ENCODE measurements at regions not wholly inside any gene's neighbourhood (a gene's known extent, or its start where the extent isn't known, plus 50 kb on each side); places are given as distances from the start of the nearest gene placed in this dataset.
A peak's percentile ranks its signal among the peaks of the same experiment; 100 is the strongest.

DNA sequence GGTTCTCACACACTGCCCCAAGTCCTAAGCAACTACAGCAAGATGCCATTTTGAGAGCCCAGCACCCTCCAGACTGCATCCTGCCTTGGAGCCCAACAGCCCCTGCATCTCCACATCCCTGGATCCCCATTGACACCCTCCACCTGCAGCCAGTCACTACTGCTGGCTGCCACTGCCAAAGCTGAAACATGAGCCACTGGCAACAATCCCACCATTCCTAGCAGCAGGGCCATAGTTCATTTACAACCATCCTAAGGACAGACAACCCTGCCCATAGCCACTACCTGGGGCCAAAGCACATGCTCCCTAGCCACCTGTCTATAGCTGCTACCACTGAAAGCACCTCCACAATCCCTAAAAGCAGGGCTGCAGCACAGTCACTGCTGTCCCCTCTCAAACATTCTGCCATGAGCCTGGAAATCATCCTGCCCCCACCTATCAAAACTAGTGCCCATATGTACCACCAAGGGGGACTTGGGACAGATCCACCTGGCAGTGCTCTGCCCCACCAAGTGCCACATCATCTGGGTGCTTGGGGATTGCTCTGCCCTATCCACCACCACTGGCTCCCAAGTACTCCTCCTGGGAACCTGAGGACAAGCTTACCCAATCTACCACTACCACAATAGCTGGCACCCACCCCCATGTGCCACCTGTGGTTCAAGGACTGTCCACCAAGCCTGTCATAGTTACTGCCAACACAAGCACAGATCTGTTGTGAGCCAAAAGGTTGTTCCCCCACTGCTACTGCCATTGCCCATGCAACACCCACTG lies 138.8 kb upstream of the SOX6 start:
- H2AK5ac ChIP-seq (ENCODE audit: low read length), result no peak overlapping the region
- H3K4ac ChIP-seq (ENCODE audit: low read depth, low read length), result no peak overlapping the region
- no peaks in the 10 kb centered on the region for H3K79me1 ChIP-seq (ENCODE audit: low read length)
- H3K18ac ChIP-seq (ENCODE audit: low read length), result no peak overlapping the region
- H3K27me3 ChIP-seq (ENCODE audit: insufficient read depth, low read length), result no peaks in the 10 kb centered on the region
- H3K14ac ChIP-seq (ENCODE audit: low read length), result no peak overlapping the region
- no peak overlapping the region for H4K12ac ChIP-seq (ENCODE audit: low read depth, low read length)
- no peak overlapping the region for H3K27ac ChIP-seq (ENCODE audit: low read depth, low read length)
- no peak overlapping the region for H2BK12ac ChIP-seq (ENCODE audit: low read length)
- no peak overlapping the region for H2BK120ac ChIP-seq (ENCODE audit: insufficient read depth, low read length, poor library complexity)
- no peak overlapping the region for H3K9ac ChIP-seq (ENCODE audit: low read length)
- H3K79me2 ChIP-seq (ENCODE audit: control insufficient read depth, insufficient read depth, low read length, poor library complexity), result no peaks in the 10 kb centered on the region
- H3K36me3 ChIP-seq (ENCODE audit: control insufficient read depth in 1 of 2, insufficient read depth in 2 of 2, low read length in 2 of 2), result no peaks in the 10 kb centered on the region
- H3K9me3 ChIP-seq (ENCODE audit: insufficient read depth, low read depth, low read length), result peaks cover 2% of the 10 kb centered on the region
- H3K4me3 ChIP-seq (ENCODE audit: low read depth, low read length), result no peak overlapping the region
- H4K91ac ChIP-seq (ENCODE audit: low read depth, low read length), result no peak overlapping the region
- H3K4me1 ChIP-seq (ENCODE audit: control insufficient read depth in 1 of 2, insufficient read depth in 2 of 2, low read length in 2 of 2), result no peaks in the 10 kb centered on the region
- no peak overlapping the region for H2BK5ac ChIP-seq (ENCODE audit: low read depth, low read length, poor library complexity)
- no peak for DNase-seq
- no peak overlapping the region for H3K4me2 ChIP-seq (ENCODE audit: low read length)
- H4K8ac ChIP-seq (ENCODE audit: low read depth, low read length), result no peak overlapping the region
- no peak overlapping the region for H2AFZ ChIP-seq (ENCODE audit: insufficient read depth, low read length, poor library complexity)
- no peak overlapping the region for H3K23ac ChIP-seq (ENCODE audit: low read length)

DNA sequence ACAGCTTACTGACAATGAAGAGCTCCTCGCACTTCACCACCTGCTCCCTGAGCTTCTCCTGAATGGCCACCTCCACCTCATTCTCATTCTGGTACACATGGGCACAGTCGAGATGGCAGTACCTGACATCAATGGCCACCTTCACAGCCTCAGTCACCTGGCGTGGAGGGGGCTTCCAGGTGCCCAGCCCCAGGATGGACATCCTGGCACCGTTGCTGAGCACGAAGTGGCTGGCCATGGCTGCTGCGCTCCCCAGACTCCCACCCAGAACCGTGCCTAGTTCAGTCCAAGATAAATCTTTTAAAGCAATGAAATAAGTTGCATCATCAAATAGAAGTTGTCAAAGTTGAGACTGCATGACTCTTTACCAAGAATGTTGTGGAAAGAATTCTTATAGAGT lies 128.1 kb upstream of the SOX6 start:
- no peak overlapping the region for H2AK5ac ChIP-seq (ENCODE audit: low read length)
- no peak overlapping the region for H3K14ac ChIP-seq (ENCODE audit: low read length)
- H4K8ac ChIP-seq (ENCODE audit: low read depth, low read length), result no peak overlapping the region
- no peaks in the 10 kb centered on the region for H3K79me1 ChIP-seq (ENCODE audit: low read length)
- no CpG with 5 or more reads among the region's 7 CpGs for WGBS (ENCODE audit: extremely low coverage, insufficient coverage, insufficient read length)
- no peak overlapping the region for H3K4me2 ChIP-seq (ENCODE audit: low read length)
- H4K91ac ChIP-seq (ENCODE audit: low read depth, low read length), result no peak overlapping the region
- H3K9ac ChIP-seq (ENCODE audit: low read length), result no peak overlapping the region
- H3K79me2 ChIP-seq (ENCODE audit: control insufficient read depth, insufficient read depth, low read length, poor library complexity), result no peaks in the 10 kb centered on the region
- no peaks in the 10 kb centered on the region for H3K4me1 ChIP-seq (ENCODE audit: control insufficient read depth in 1 of 2, insufficient read depth in 2 of 2, low read length in 2 of 2)
- H3K9me3 ChIP-seq (ENCODE audit: insufficient read depth, low read depth, low read length), result no peaks in the 10 kb centered on the region
- DNase-seq, result no peak
- no peak overlapping the region for H2BK12ac ChIP-seq (ENCODE audit: low read length)
- no peak overlapping the region for H3K4ac ChIP-seq (ENCODE audit: low read depth, low read length)
- no peaks in the 10 kb centered on the region for H3K36me3 ChIP-seq (ENCODE audit: control insufficient read depth in 1 of 2, insufficient read depth in 2 of 2, low read length in 2 of 2)
- H3K27me3 ChIP-seq (ENCODE audit: insufficient read depth, low read length), result no peaks in the 10 kb centered on the region
- H2AFZ ChIP-seq (ENCODE audit: insufficient read depth, low read length, poor library complexity), result no peak overlapping the region
- H3K27ac ChIP-seq (ENCODE audit: low read depth, low read length), result no peak overlapping the region
- H4K12ac ChIP-seq (ENCODE audit: low read depth, low read length), result no peak overlapping the region
- no peak overlapping the region for H2BK5ac ChIP-seq (ENCODE audit: low read depth, low read length, poor library complexity)
- no peak overlapping the region for H3K4me3 ChIP-seq (ENCODE audit: low read depth, low read length)
- no peak overlapping the region for H2BK120ac ChIP-seq (ENCODE audit: insufficient read depth, low read length, poor library complexity)
- H3K23ac ChIP-seq (ENCODE audit: low read length), result no peak overlapping the region
- H3K18ac ChIP-seq (ENCODE audit: low read length), result no peak overlapping the region

DNA sequence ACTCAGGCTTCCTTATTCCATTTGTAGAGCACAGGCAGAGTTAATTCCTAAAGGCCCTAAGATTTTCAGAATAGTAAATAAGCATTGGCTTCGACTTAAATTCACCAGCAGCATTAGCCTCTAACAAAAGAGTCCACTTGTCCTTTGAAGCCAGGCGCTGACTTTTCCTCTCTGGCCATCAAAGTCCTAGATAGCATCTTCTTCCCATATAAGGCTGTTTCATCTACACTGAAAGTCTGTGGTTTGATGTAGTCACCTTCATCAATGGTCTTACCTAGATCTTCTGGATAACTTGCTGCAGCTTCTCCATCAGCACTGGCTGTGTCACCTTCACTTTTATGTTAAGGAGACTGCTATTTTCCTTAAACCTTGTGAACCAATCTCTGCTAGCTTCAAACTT lies 118.3 kb upstream of the SOX6 start:
- Histone ChIP-seq H3K27ac (ENCODE audit: low read depth, low read length) (no peak overlapping the region), H4K8ac (ENCODE audit: low read depth, low read length) (no peak overlapping the region), H2AK5ac (ENCODE audit: low read length) (no peak overlapping the region), H3K36me3 (ENCODE audit: control insufficient read depth in 1 of 2, insufficient read depth in 2 of 2, low read length in 2 of 2) (no peaks in the 10 kb centered on the region), H2AFZ (ENCODE audit: insufficient read depth, low read length, poor library complexity) (no peak overlapping the region), H2BK5ac (ENCODE audit: low read depth, low read length, poor library complexity) (no peak overlapping the region), H3K27me3 (ENCODE audit: insufficient read depth, low read length) (no peaks in the 10 kb centered on the region), H3K9ac (ENCODE audit: low read length) (no peak overlapping the region), H3K79me2 (ENCODE audit: control insufficient read depth, insufficient read depth, low read length, poor library complexity) (no peaks in the 10 kb centered on the region), H3K4me2 (ENCODE audit: low read length) (no peak overlapping the region), H3K18ac (ENCODE audit: low read length) (no peak overlapping the region), H3K9me3 (ENCODE audit: insufficient read depth, low read depth, low read length) (no peaks in the 10 kb centered on the region), H3K4me1 (ENCODE audit: control insufficient read depth in 1 of 2, insufficient read depth in 2 of 2, low read length in 2 of 2) (no peaks in the 10 kb centered on the region), H3K4me3 (ENCODE audit: low read depth, low read length) (no peak overlapping the region), H2BK12ac (ENCODE audit: low read length) (no peak overlapping the region), H4K91ac (ENCODE audit: low read depth, low read length) (no peak overlapping the region), H4K12ac (ENCODE audit: low read depth, low read length) (no peak overlapping the region), H3K14ac (ENCODE audit: low read length) (no peak overlapping the region), H3K23ac (ENCODE audit: low read length) (no peak overlapping the region), H3K4ac (ENCODE audit: low read depth, low read length) (no peak overlapping the region), H3K79me1 (ENCODE audit: low read length) (no peaks in the 10 kb centered on the region), H2BK120ac (ENCODE audit: insufficient read depth, low read length, poor library complexity) (no peak overlapping the region)
- DNase-seq, result no peak
- no CpG with 5 or more reads among the region's 2 CpGs for WGBS (ENCODE audit: extremely low coverage, insufficient coverage, insufficient read length)

DNA sequence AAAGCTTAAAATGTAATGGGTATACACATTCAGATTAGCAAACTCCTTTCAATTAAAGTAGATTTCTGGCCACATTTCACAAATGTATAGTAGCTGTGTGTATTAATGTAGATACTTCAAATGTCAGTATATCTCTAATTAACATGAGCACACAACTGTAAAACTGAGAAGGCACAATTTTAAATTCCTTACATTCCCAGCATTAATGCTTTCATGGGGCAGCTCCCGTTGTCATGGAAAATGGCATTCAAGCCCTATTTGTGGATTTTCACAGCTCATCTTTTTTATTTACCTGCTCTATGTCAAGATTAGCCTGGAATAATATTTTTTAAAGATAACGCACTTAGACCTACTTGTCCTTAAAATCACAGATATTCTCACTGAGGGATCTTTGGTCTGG lies 113.6 kb upstream of the SOX6 start:
- Histone ChIP-seq H2AK5ac (ENCODE audit: low read length) (no peak overlapping the region), H3K9me3 (ENCODE audit: insufficient read depth, low read depth, low read length) (no peaks in the 10 kb centered on the region), H2BK12ac (ENCODE audit: low read length) (no peak overlapping the region), H3K4me2 (ENCODE audit: low read length) (no peak overlapping the region), H2AFZ (ENCODE audit: insufficient read depth, low read length, poor library complexity) (no peak overlapping the region), H4K12ac (ENCODE audit: low read depth, low read length) (no peak overlapping the region), H3K79me2 (ENCODE audit: control insufficient read depth, insufficient read depth, low read length, poor library complexity) (no peaks in the 10 kb centered on the region), H3K23ac (ENCODE audit: low read length) (no peak overlapping the region), H4K91ac (ENCODE audit: low read depth, low read length) (no peak overlapping the region), H4K8ac (ENCODE audit: low read depth, low read length) (no peak overlapping the region), H3K27ac (ENCODE audit: low read depth, low read length) (no peak overlapping the region), H3K18ac (ENCODE audit: low read length) (no peak overlapping the region), H3K4me3 (ENCODE audit: low read depth, low read length) (no peak overlapping the region), H3K14ac (ENCODE audit: low read length) (no peak overlapping the region), H3K4me1 (ENCODE audit: control insufficient read depth in 1 of 2, insufficient read depth in 2 of 2, low read length in 2 of 2) (no peaks in the 10 kb centered on the region), H3K36me3 (ENCODE audit: control insufficient read depth in 1 of 2, insufficient read depth in 2 of 2, low read length in 2 of 2) (no peaks in the 10 kb centered on the region), H3K9ac (ENCODE audit: low read length) (no peak overlapping the region), H2BK5ac (ENCODE audit: low read depth, low read length, poor library complexity) (no peak overlapping the region), H3K4ac (ENCODE audit: low read depth, low read length) (no peak overlapping the region), H3K27me3 (ENCODE audit: insufficient read depth, low read length) (no peaks in the 10 kb centered on the region), H3K79me1 (ENCODE audit: low read length) (no peaks in the 10 kb centered on the region), H2BK120ac (ENCODE audit: insufficient read depth, low read length, poor library complexity) (no peak overlapping the region)
- no CpG with 5 or more reads among the region's 2 CpGs for WGBS (ENCODE audit: extremely low coverage, insufficient coverage, insufficient read length)
- peak in 1 of 2 donors; percentile 50 for DNase-seq
